Activated CD8-positive, alpha-beta T cell treated with anti-CD3 and anti-CD28 coated beads, Interleukin-2, amount 10 ng/mL, durations not matched to agents 7 days and 5 days (primary cell): ENCODE measurements at regions not wholly inside any gene's neighbourhood (a gene's known extent, or its start where the extent isn't known, plus 50 kb on each side); places are given as distances from the start of the nearest gene placed in this dataset.
"Not testable (repeated sequence)": the region's sequence is repeated elsewhere in the genome, so short reads cannot be mapped to it uniquely, and the experiment has no call there.

Experiments
- ATAC-seq: fragments of 150-1000 bp; cut with Tn5 transposase; one replicate; pipeline ENCODE4 v1.10.0; 2021; ENCODE audit warnings: moderate library complexity
- CTCF ChIA-PET: fragments of 350-600 bp; sonication (Branson Sonifier 250); formaldehyde crosslinking; loops from one replicate; lab custom pipeline; 2021; ENCODE audit warnings: antibody characterized with exemption; lab: Charles Lee
- POLR2A ChIA-PET: fragments of 350-600 bp; sonication (Branson Sonifier 250); formaldehyde crosslinking; loops from one replicate; lab custom pipeline; 2021; ENCODE audit warnings: antibody characterized with exemption; lab: Charles Lee
- DNase-seq: peaks from one replicate; pipeline ENCODE4 v3.0.0-alpha.2; 2020
- H3K27ac Mint-ChIP-seq: one replicate; pipeline ENCODE4 v1.8.0; 2021; ENCODE audit warnings: mild to moderate bottlenecking, mixed read lengths
- H3K27me3 Mint-ChIP-seq: one replicate; pipeline ENCODE4 v1.8.0; 2021; ENCODE audit warnings: low read depth, mixed read lengths
- H3K36me3 Mint-ChIP-seq: one replicate; pipeline ENCODE4 v1.8.0; 2021; ENCODE audit warnings: low read depth, mixed read lengths
- H3K4me1 Mint-ChIP-seq: one replicate; pipeline ENCODE4 v1.8.0; 2021; ENCODE audit warnings: low read depth, mixed read lengths
- H3K4me3 Mint-ChIP-seq: one replicate; pipeline ENCODE4 v1.8.0; 2021; ENCODE audit warnings: mild to moderate bottlenecking, mixed read lengths
- H3K9me3 Mint-ChIP-seq: one replicate; pipeline ENCODE4 v1.8.0; 2022; ENCODE audit warnings: mixed read lengths; ENCODE audit not compliant: insufficient read depth

- CTCF ChIA-PET, H3K36me3 Mint-ChIP-seq, POLR2A ChIA-PET, H3K9me3 Mint-ChIP-seq, DNase-seq, ATAC-seq, H3K27ac Mint-ChIP-seq, H3K4me1 Mint-ChIP-seq, H3K4me3 Mint-ChIP-seq, H3K27me3 Mint-ChIP-seq: not testable (repeated sequence)
Measured at GRCh38 chr2:156254637-156255067, 77.9 kb downstream of the NR4A2 start.

GRCh38 chr2:156253765-156254164 is 78.8 kb downstream of the NR4A2 start:
- CTCF ChIA-PET = no interaction called here
- no peaks in the 10 kb centered on the region for H3K27me3 Mint-ChIP-seq
- no peaks in the 10 kb centered on the region for H3K9me3 Mint-ChIP-seq
- no peak overlapping the region for H3K4me3 Mint-ChIP-seq
- POLR2A ChIA-PET = no interaction called here
- DNase-seq = no peak
- H3K36me3 Mint-ChIP-seq = no peaks in the 10 kb centered on the region
- no peak for ATAC-seq
- H3K27ac Mint-ChIP-seq = no peak overlapping the region
- H3K4me1 Mint-ChIP-seq = no peaks in the 10 kb centered on the region

- Mint-ChIP-seq H3K4me3 (no peak overlapping the region), H3K27me3 (peaks cover 4% of the 10 kb centered on the region), H3K36me3 (no peaks in the 10 kb centered on the region), H3K4me1 (no peaks in the 10 kb centered on the region), H3K27ac (no peak overlapping the region), H3K9me3 (no peaks in the 10 kb centered on the region)
- ChIA-PET CTCF (no interaction called here), POLR2A (no interaction called here)
- DNase-seq (no peak), ATAC-seq (no peak)
Measured at GRCh38 chr2:156242874-156243273, 89.6 kb downstream of the NR4A2 start.

DNA sequence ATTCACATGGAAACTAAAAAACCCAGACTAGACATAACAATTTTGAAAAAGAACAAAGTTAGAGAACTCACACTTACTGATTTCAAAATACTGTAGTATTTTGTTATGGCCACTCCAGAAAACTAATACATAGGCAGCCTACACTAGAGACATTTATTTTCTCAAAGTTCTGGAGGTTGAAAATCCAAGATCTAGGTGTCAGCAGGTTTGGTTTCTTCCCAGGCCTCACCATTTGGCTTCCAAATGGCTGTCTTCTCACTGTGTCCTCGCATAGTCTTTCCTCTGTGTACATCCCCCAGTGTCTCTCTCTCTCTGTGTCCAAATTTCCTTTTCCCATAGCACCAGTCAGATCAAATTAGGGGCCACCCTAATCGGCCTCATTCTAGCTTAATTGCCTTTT is 95.0 kb downstream of the NR4A2 start:
- DNase-seq = no peak
- Mint-ChIP-seq H3K27me3 (peaks cover 3% of the 10 kb centered on the region), H3K27ac (no peak overlapping the region), H3K4me1 (no peaks in the 10 kb centered on the region), H3K4me3 (no peak overlapping the region), H3K36me3 (no peaks in the 10 kb centered on the region), H3K9me3 (no peaks in the 10 kb centered on the region)
- POLR2A ChIA-PET = no interaction called here
- ATAC-seq = no peak
- CTCF ChIA-PET = no interaction called here

GRCh38 chr2:156229724-156230362 is 102.7 kb downstream of the NR4A2 start:
- DNase-seq = no peak
- no peaks in the 10 kb centered on the region for H3K36me3 Mint-ChIP-seq
- ChIA-PET POLR2A (no interaction called here), CTCF (no interaction called here)
- H3K27me3 Mint-ChIP-seq = peaks cover 2% of the 10 kb centered on the region
- H3K4me1 Mint-ChIP-seq = no peaks in the 10 kb centered on the region
- no peak overlapping the region for H3K27ac Mint-ChIP-seq
- no peak overlapping the region for H3K4me3 Mint-ChIP-seq
- ATAC-seq = no peak
- no peaks in the 10 kb centered on the region for H3K9me3 Mint-ChIP-seq

DNA sequence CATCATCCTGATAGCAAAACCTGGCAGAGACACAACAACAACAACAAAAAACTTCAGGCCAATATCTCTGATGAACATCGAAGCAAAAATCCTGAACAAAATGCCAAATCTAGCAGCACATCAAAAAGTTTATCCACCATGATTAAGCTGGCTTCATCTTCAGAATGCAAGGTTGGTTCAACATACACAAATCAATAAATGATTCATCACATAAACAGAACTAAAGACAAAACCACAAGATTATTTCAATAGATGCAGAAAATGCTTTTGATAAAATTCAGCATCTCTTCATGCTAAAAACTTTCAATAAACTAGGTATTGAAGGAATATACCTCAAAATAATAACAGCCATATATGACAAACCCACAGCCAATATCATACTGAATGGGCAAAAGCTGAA is 109.2 kb downstream of the NR4A2 start:
- H3K27me3 Mint-ChIP-seq, H3K9me3 Mint-ChIP-seq, CTCF ChIA-PET, H3K4me1 Mint-ChIP-seq, H3K36me3 Mint-ChIP-seq, H3K4me3 Mint-ChIP-seq, ATAC-seq, DNase-seq, H3K27ac Mint-ChIP-seq, POLR2A ChIA-PET: not testable (repeated sequence)

DNA sequence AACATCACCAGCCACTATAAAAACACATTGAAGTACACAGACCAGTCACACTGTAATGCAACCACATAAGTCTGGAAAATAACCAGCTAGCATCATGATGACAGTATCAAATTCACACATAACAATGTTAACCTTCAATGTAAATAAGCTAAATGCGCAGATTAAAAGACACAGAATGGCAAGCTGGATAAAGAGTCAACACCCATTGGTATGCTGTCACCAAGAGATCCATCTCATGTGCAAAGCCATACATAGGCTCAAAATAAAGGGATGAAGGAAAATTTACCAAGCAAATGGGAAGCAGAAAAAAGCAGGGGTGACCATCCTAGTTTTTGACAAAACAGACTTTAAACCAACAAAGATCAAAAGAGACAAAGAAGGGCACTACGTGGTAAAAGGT is 110.8 kb downstream of the NR4A2 start:
- Mint-ChIP-seq H3K4me1 (no peaks in the 10 kb centered on the region), H3K4me3 (no peak overlapping the region), H3K36me3 (no peaks in the 10 kb centered on the region), H3K9me3 (peaks cover 8% of the 10 kb centered on the region), H3K27ac (no peak overlapping the region), H3K27me3 (peaks cover 3% of the 10 kb centered on the region)
- no peak for ATAC-seq
- ChIA-PET CTCF (no interaction called here), POLR2A (no interaction called here)
- DNase-seq = no peak

- no peak for DNase-seq
- Mint-ChIP-seq H3K27me3 (peaks cover 4% of the 10 kb centered on the region), H3K36me3 (no peaks in the 10 kb centered on the region), H3K9me3 (peaks cover 8% of the 10 kb centered on the region), H3K4me3 (no peak overlapping the region), H3K4me1 (no peaks in the 10 kb centered on the region), H3K27ac (no peak overlapping the region)
- ATAC-seq = no peak
- CTCF ChIA-PET = no interaction called here
- POLR2A ChIA-PET = no interaction called here
Measured at GRCh38 chr2:156219491-156220100, 112.9 kb downstream of the NR4A2 start.

DNA sequence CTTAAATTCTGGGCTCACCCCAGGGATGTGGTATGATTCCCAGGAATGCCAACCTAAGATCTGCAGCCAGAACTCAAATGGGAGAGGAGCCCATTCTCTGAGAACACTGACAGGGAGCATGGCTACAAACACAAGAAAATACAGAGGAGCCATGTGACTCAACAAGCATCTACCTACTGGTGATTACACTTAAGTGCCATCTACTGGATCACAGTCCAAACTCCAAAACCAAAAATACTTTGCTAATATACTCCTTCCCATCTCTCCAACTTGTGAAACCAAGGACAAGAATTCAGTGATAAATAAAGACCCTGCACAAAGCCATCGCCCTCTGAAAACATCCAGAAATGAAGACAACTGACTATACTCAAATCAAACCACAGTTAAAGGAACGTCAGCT is 116.9 kb downstream of the NR4A2 start:
- Mint-ChIP-seq H3K27ac (no peak overlapping the region), H3K9me3 (no peaks in the 10 kb centered on the region), H3K4me3 (no peak overlapping the region), H3K27me3 (peaks cover 4% of the 10 kb centered on the region), H3K36me3 (no peaks in the 10 kb centered on the region), H3K4me1 (no peaks in the 10 kb centered on the region)
- CTCF ChIA-PET = no interaction called here
- POLR2A ChIA-PET = no interaction called here
- no peak for DNase-seq
- ATAC-seq = no peak

GRCh38 chr2:156211318-156211717 is 121.2 kb downstream of the NR4A2 start:
- H3K4me3 Mint-ChIP-seq = no peak overlapping the region
- ChIA-PET POLR2A (no interaction called here), CTCF (no interaction called here)
- no peaks in the 10 kb centered on the region for H3K36me3 Mint-ChIP-seq
- H3K27ac Mint-ChIP-seq = no peak overlapping the region
- DNase-seq (no peak), ATAC-seq (no peak)
- H3K4me1 Mint-ChIP-seq = no peaks in the 10 kb centered on the region
- no peaks in the 10 kb centered on the region for H3K9me3 Mint-ChIP-seq
- H3K27me3 Mint-ChIP-seq = no peaks in the 10 kb centered on the region

GRCh38 chr2:156206355-156206754 is 126.2 kb downstream of the NR4A2 start:
- H3K36me3 Mint-ChIP-seq = no peaks in the 10 kb centered on the region
- H3K27ac Mint-ChIP-seq = no peak overlapping the region
- H3K4me1 Mint-ChIP-seq = no peaks in the 10 kb centered on the region
- CTCF ChIA-PET = no interaction called here
- H3K4me3 Mint-ChIP-seq = no peak overlapping the region
- H3K9me3 Mint-ChIP-seq = no peaks in the 10 kb centered on the region
- ATAC-seq (no peak), DNase-seq (no peak)
- POLR2A ChIA-PET = no interaction called here
- H3K27me3 Mint-ChIP-seq = peaks cover 4% of the 10 kb centered on the region

- Mint-ChIP-seq H3K9me3 (no peaks in the 10 kb centered on the region), H3K27me3 (peaks cover 16% of the 10 kb centered on the region)
- CTCF ChIA-PET = no interaction called here
Measured at GRCh38 chr2:156199588-156199987, 132.9 kb downstream of the NR4A2 start.

DNA sequence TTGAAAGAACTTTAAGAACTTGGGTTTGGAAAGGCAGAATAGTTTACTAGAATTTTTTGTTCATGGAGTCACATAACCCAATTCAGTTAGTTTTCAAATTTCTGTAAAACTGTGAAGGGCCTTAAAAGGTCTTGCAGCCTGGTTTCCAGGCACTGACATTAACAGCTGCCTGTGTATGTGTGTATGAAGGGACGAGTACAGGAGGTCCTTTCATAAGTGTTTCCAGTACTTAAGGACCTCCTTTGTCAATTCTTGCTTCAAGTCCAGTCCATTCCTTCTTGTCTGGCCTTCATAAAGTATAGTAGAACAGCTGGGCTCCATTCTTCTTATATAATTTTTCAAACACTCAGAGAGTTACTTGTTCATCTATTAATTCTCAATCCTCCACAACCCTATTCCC is 136.5 kb downstream of the NR4A2 start:
- Mint-ChIP-seq H3K27ac (no peak overlapping the region), H3K27me3 (peaks cover 10% of the 10 kb centered on the region), H3K9me3 (no peaks in the 10 kb centered on the region), H3K4me1 (no peaks in the 10 kb centered on the region), H3K36me3 (no peaks in the 10 kb centered on the region), H3K4me3 (no peak overlapping the region)
- DNase-seq (no peak), ATAC-seq (no peak)
- POLR2A ChIA-PET = no interaction called here
- CTCF ChIA-PET = no interaction called here

More at GRCh38 chr2:156199588-156199987, 132.9 kb downstream of the NR4A2 start:
- Mint-ChIP-seq H3K4me1 (no peaks in the 10 kb centered on the region), H3K27ac (no peak overlapping the region), H3K4me3 (no peak overlapping the region), H3K36me3 (no peaks in the 10 kb centered on the region)
- POLR2A ChIA-PET = no interaction called here
- no peak for ATAC-seq
- DNase-seq = no peak
